GM18517 (cell line): ENCODE measurements at regions not wholly inside any gene's neighbourhood (a gene's known extent, or its start where the extent isn't known, plus 50 kb on each side); places are given as distances from the start of the nearest gene placed in this dataset.
"Not testable (repeated sequence)": the region's sequence is repeated elsewhere in the genome, so short reads cannot be mapped to it uniquely, and the experiment has no call there.

ENCODE experiments used
- ATAC-seq: cut with Tn5 transposase; IDR thresholded peaks from one replicate; pipeline ENCODE4 v1.9.1; 2021; ENCODE audit warnings: mild to moderate bottlenecking, moderate library complexity; ENCODE audit not compliant: unreplicated experiment

GRCh38 chr6:169918239-169918953 is 167.0 kb downstream of the ERMARD start:
- no peak for ATAC-seq

GRCh38 chr6:169917153-169917552 is 165.7 kb downstream of the ERMARD start:
- no peak for ATAC-seq

GRCh38 chr6:169915769-169916550 is 164.5 kb downstream of the ERMARD start:
- no peak for ATAC-seq

GRCh38 chr6:169913745-169914144 is 162.3 kb downstream of the ERMARD start:
- not testable (repeated sequence) for ATAC-seq

GRCh38 chr6:169913096-169913638 is 161.7 kb downstream of the ERMARD start:
- ATAC-seq, result no peak

GRCh38 chr6:169912266-169913095 is 161.1 kb downstream of the ERMARD start:
- ATAC-seq, result no peak

GRCh38 chr6:169911264-169912263 is 160.1 kb downstream of the ERMARD start:
- ATAC-seq, result no peak

- ATAC-seq, result no peak
Observed at GRCh38 chr6:169909113-169909512, 157.7 kb downstream of the ERMARD start.

- no peak for ATAC-seq
Observed at GRCh38 chr6:169908403-169908933, 157.0 kb downstream of the ERMARD start.

- no peak for ATAC-seq
Observed at GRCh38 chr6:169907419-169908115, 156.1 kb downstream of the ERMARD start.

- ATAC-seq, result no peak
Observed at GRCh38 chr6:169906688-169907418, 155.4 kb downstream of the ERMARD start.

GRCh38 chr6:169906004-169906687 is 154.7 kb downstream of the ERMARD start:
- ATAC-seq, result no peak

GRCh38 chr6:169905041-169905807 is 153.8 kb downstream of the ERMARD start:
- no peak for ATAC-seq

- ATAC-seq, result no peak
Observed at GRCh38 chr6:169904051-169904922, 152.9 kb downstream of the ERMARD start.

- ATAC-seq, result no peak
Observed at GRCh38 chr6:169903122-169903521, 151.7 kb downstream of the ERMARD start.

- ATAC-seq, result no peak
Observed at GRCh38 chr6:169902604-169903003, 151.2 kb downstream of the ERMARD start.
